ENCODE measurements at regions not wholly inside any gene's neighbourhood (a gene's known extent, or its start where the extent isn't known, plus 50 kb on each side); places are given as distances from the start of the nearest gene placed in this dataset.

DNA sequence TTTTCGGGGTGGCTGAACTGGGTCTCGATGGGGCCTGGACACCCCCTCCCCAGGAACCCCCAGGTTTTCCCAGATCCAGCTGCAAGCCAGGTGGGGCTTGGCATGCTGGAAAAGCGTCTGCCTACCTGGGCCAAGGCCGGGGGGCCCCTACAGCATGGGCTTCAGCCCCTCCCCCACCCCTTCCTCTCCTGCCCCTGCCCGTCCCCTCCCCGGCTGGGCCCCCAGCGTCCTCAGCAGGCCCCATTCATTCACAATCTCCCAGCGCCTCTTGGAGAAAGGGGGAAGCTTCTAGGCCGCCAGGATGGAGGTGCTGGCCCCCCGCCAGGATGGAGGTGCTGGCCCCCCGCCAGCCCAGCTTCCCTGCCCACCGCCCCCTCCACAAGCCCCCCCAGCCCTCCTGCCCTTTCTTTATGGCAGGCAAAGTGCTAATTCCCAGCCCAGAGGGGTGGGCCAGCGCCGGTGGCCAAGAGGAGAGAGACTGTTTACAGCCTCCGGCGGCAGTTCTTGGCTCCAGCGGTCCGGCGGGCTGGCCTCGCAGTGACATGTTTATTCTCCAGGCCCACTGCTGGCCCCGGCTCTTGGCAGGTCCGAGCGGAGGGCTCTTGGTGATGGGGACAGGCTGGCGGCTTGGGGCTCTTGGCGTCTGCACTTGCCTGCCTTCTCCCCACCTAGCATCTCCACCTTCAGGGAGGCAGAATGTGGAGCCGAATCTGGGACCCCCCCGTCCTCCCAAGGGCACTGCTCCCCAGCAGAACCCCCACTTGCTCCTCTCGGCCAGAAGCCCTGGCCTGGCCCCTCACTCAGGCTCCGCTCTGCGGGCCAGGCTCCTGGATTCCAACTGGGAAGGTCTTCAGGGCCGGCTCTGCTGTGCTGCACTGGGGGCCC is 94.4 kb upstream of the CIBAR2 start:
- H3K4me1 Mint-ChIP-seq = peaks cover 60% of the 10 kb centered on the region
- H3K27ac Mint-ChIP-seq = no peak overlapping the region
- no peaks in the 10 kb centered on the region for H3K9me3 Mint-ChIP-seq
- TF ChIP-seq, protein P1, sequence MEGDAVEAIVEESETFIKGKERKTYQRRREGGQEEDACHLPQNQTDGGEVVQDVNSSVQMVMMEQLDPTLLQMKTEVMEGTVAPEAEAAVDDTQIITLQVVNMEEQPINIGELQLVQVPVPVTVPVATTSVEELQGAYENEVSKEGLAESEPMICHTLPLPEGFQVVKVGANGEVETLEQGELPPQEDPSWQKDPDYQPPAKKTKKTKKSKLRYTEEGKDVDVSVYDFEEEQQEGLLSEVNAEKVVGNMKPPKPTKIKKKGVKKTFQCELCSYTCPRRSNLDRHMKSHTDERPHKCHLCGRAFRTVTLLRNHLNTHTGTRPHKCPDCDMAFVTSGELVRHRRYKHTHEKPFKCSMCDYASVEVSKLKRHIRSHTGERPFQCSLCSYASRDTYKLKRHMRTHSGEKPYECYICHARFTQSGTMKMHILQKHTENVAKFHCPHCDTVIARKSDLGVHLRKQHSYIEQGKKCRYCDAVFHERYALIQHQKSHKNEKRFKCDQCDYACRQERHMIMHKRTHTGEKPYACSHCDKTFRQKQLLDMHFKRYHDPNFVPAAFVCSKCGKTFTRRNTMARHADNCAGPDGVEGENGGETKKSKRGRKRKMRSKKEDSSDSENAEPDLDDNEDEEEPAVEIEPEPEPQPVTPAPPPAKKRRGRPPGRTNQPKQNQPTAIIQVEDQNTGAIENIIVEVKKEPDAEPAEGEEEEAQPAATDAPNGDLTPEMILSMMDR (IDR thresholded peaks at IDR 0.05) = no peak
- no peaks in the 10 kb centered on the region for H3K36me3 Mint-ChIP-seq (ENCODE audit: low read depth)
- H3K27me3 Mint-ChIP-seq (ENCODE audit: low read depth, poor library complexity) = peaks cover 6% of the 10 kb centered on the region
- H3K4me3 Mint-ChIP-seq = peak overlapping the region; percentile 42
- peak; percentile 69 for DNase-seq

DNA sequence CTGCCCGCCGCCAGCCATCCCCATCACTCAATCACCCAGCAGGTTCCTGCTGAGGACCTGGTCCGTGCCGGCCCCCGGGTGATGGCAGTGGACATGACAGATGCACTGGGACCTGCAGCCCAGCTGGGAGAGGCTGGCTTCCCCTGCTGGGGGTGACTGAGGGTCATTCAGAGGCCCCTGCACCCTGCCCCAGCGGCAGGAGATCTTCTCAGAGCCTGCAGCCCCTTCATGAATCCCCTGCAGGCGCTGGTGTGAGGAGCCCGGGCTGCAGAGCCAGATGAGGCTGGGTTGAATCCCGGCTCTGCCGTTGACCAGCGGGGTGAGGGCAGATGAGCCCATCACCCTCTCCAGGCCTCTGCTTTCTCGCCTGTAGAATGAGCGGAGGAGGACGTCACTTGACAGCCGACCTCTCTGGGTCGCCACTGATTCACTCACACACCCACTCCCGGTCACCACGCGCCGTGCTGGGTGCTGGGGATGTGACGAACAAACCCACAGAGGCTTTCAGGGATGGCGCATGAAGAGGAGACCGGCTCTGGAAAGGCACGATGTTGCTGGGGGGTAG is 95.2 kb upstream of the CIBAR2 start:
- Mint-ChIP-seq H3K4me1 (peaks cover 57% of the 10 kb centered on the region), H3K9me3 (no peaks in the 10 kb centered on the region), H3K27me3 (ENCODE audit: low read depth, poor library complexity) (peaks cover 12% of the 10 kb centered on the region), H3K4me3 (peak overlapping the region; percentile 11), H3K27ac (no peak overlapping the region), H3K36me3 (ENCODE audit: low read depth) (no peaks in the 10 kb centered on the region)
- no peak for DNase-seq
- TF ChIP-seq, protein P1 (IDR thresholded peaks at IDR 0.05) = no peak

DNA sequence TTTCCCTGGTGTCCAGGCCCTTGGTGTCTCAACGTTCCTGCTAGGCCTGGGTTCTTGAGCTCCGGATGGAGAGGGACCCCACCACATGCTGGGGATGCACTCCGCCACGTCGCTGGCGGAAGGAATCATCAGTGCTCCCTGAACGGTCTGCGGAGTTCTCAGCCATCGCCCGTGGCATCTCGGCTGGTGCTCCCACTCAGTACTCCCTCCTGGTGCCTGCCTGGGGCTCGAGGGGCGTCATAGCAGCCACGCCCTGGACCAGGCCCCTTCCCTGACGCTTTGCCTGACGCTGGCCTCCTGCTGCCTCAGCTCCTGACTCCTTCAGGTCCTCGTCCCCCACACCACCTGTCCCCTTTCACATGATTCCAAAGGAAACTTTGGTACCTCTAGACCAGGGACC is 95.9 kb upstream of the CIBAR2 start:
- Mint-ChIP-seq H3K4me3 (no peak overlapping the region), H3K36me3 (ENCODE audit: low read depth) (no peaks in the 10 kb centered on the region), H3K27ac (no peak overlapping the region), H3K9me3 (no peaks in the 10 kb centered on the region), H3K27me3 (ENCODE audit: low read depth, poor library complexity) (peaks cover 12% of the 10 kb centered on the region), H3K4me1 (peaks cover 57% of the 10 kb centered on the region)
- DNase-seq = no peak
- TF ChIP-seq, protein P1 (IDR thresholded peaks at IDR 0.05) = no peak

DNA sequence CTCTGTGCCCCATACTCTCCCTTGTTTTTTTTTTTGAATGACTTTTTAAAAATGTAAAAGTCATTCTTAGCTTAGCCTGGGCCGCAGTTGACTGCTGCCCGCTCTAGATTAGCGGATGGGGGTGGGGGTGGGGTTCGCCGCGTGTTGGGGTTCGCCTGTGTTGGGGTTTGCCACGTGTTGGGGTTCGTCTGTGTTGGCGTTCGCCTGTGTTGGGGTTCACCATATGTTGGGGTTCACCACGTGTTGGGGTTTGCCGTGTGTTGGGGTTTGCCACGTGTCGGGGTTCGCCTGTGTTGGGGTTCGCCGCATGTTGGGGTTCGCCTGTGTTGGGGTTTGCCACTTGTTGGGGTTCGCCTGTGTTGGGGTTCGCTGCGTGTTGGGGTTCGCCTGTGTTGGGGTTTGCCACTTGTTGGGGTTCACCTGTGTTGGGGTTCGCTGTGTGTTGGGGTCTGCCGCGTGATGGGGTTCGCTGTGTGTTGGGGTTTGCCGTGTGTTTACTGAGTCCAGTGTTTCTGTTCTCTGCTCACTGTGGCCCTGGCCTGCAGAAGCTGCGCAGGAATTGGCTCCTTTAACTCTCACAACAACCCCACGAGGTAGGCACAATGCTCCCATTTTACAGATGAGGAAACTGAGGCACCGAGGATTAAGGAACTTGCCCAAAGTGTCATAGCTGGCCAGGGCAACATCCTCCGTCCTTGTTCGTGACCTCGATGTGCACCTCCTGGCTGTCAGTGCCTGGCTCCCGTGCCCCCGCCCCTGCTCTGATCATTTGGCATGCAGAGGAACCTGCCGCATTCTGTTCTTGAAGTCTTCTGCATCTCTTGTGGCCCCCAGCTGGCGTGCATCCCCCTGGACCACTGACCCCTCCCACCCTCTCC is 96.6 kb upstream of the CIBAR2 start:
- H3K36me3 Mint-ChIP-seq (ENCODE audit: low read depth) = no peaks in the 10 kb centered on the region
- no peak overlapping the region for H3K4me3 Mint-ChIP-seq
- TF ChIP-seq, protein P1 (IDR thresholded peaks at IDR 0.05) = no peak
- H3K9me3 Mint-ChIP-seq = no peaks in the 10 kb centered on the region
- DNase-seq = no peak
- peaks cover 12% of the 10 kb centered on the region for H3K27me3 Mint-ChIP-seq (ENCODE audit: low read depth, poor library complexity)
- no peak overlapping the region for H3K27ac Mint-ChIP-seq
- H3K4me1 Mint-ChIP-seq = peaks cover 60% of the 10 kb centered on the region

DNA sequence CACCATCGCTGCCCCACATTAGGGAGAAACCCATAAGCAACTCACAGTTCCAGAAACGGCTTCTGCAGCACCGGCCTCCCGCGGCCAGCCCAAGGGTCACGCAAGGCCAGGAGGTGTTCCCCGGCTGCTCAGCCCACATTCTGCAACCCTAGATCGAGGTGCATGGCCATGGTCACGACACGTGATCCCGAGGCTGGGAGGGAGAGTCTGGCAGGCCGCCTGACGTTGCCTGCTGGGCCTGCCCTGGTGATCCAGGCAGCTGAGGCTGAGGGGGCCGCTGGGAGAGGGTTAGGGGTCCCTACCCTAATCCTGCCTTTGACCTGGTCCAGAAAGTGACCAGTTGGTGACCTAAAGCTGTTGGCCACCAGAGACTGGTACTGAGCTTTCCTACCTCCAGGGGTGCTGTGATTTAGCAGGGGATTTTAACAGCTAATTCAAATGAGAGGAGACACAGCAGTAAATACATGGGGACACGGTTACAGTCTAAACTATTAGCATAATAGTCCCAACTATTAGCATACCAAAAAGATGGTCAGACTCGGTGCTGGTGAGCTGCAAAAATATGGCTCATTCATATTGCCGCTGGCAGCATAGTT is 97.4 kb upstream of the CIBAR2 start:
- Mint-ChIP-seq H3K36me3 (ENCODE audit: low read depth) (no peaks in the 10 kb centered on the region), H3K27ac (no peak overlapping the region), H3K4me1 (peaks cover 62% of the 10 kb centered on the region), H3K27me3 (ENCODE audit: low read depth, poor library complexity) (peaks cover 12% of the 10 kb centered on the region), H3K9me3 (no peaks in the 10 kb centered on the region), H3K4me3 (no peak overlapping the region)
- TF ChIP-seq, protein P1 (IDR thresholded peaks at IDR 0.05) = no peak
- no peak for DNase-seq

Measured in nephron progenitor cell (in vitro differentiated cells).